Natural killer cell (primary cell): ENCODE measurements at regions not wholly inside any gene's neighbourhood (a gene's known extent, or its start where the extent isn't known, plus 50 kb on each side); places are given as distances from the start of the nearest gene placed in this dataset.

Experiments used
- ATAC-seq, 3 donors: fragments of 150-1000 bp in 2 of 3; fragments of 200-7000 bp in 1 of 3; cut with Tn5 transposase; 1 replicate in 1 of 3; 2 replicates in 2 of 3; pipeline ENCODE4 v1.10.0; 2021; ENCODE audit warnings: mild to moderate bottlenecking in 2 of 3, moderate library complexity in 2 of 3
- DNase-seq, 2 donors: peaks; one replicate each; pipeline versions ENCODE4 v3.0.0 to v3.0.0-alpha.2; 2013 to 2021; ENCODE audit warnings: mixed read lengths in 1 of 2
- H3K27ac ChIP-seq: one replicate; pipeline ENCODE4 v1.5.1; 2013; ENCODE audit warnings: mild to moderate bottlenecking, low read length
- H3K27me3 ChIP-seq: one replicate; pipeline ENCODE4 v1.6.1; 2013; ENCODE audit warnings: low read length; ENCODE audit not compliant: control insufficient read depth, insufficient read depth
- H3K36me3 ChIP-seq: one replicate; pipeline ENCODE4 v1.6.1; 2013; ENCODE audit warnings: low read length; ENCODE audit not compliant: control insufficient read depth, insufficient read depth
- H3K4me1 ChIP-seq: one replicate; pipeline ENCODE4 v1.6.1; 2013; ENCODE audit warnings: low read length; ENCODE audit not compliant: control insufficient read depth, insufficient read depth
- H3K4me3 ChIP-seq: one replicate; pipeline ENCODE4 v1.5.1; 2013; ENCODE audit warnings: low read length
- H3K9me3 ChIP-seq: one replicate; pipeline ENCODE4 v1.6.1; 2013; ENCODE audit warnings: low read length; ENCODE audit not compliant: control insufficient read depth, insufficient read depth
- H3K27ac Mint-ChIP-seq, 2 donors: one replicate each; pipeline ENCODE4 v1.8.0; 2022; ENCODE audit warnings: mild to moderate bottlenecking in 2 of 2, mixed read lengths in 2 of 2, moderate library complexity in 1 of 2
- H3K27me3 Mint-ChIP-seq, 2 donors: one replicate each; pipeline ENCODE4 v1.8.0; 2022; ENCODE audit warnings: low read depth in 2 of 2, mixed read lengths in 2 of 2
- H3K36me3 Mint-ChIP-seq: one replicate; pipeline ENCODE4 v1.8.0; 2022; ENCODE audit warnings: mixed read lengths
- H3K4me1 Mint-ChIP-seq, 2 donors: one replicate each; pipeline ENCODE4 v1.8.0; 2022; ENCODE audit warnings: mixed read lengths in 2 of 2
- H3K4me3 Mint-ChIP-seq: one replicate; pipeline ENCODE4 v1.8.0; 2022; ENCODE audit warnings: mild to moderate bottlenecking, moderate library complexity, mixed read lengths
- H3K9me3 Mint-ChIP-seq, 2 donors: one replicate each; pipeline ENCODE4 v1.8.0; 2022; ENCODE audit warnings: mixed read lengths in 2 of 2
- WGBS: methylation state at CpG from one replicate; pipeline ENCODE4 v1.1.7; 2013; ENCODE audit warnings: missing lambda C conversion rate; ENCODE audit not compliant: insufficient coverage; 5-methylcytosine and 5-hydroxymethylcytosine counted together
- intact Hi-C: fragments of 100-400 bp; cut with micrococcal nuclease; formaldehyde crosslinking; loops from one replicate; pipeline ENCODE4 v1.14.2; 2022
- TF ChIP-seq, protein P1 (sequence below): fragments of 200-600 bp; IDR thresholded peaks from one replicate; pipeline ENCODE4 v1.8.0; 2022; ENCODE audit warnings: antibody characterized with exemption

DNA sequence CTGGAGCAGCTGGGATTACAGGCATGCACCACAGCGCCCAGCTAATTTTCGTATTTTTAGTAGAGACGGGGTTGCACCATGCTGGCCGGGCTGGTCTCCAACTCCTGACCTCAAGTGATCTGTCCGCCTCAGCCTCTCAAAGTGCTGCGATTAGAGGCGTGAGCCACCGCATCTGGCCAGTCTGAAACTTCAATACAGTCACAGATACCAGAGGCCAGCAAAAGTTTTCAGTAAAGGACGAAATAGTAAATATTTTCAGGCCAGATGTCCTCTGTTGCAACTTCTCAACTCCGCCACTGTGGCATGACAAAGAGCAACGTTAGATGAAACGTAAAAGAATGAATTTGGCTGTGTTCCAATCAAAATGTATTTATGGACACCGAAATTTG, 403.6 kb downstream of the MN1 start:
- H3K27ac Mint-ChIP-seq, result no peak overlapping the region
- Histone ChIP-seq H3K36me3 (no peaks in the 10 kb centered on the region), H3K9me3 (no peaks in the 10 kb centered on the region), H3K4me1 (no peaks in the 10 kb centered on the region), H3K27me3 (no peaks in the 10 kb centered on the region), H3K4me3 (no peak overlapping the region), H3K27ac (no peak overlapping the region)
- H3K27me3 Mint-ChIP-seq, result peaks cover 0 to 8% of the 10 kb centered on the region in 2 donors
- H3K36me3 Mint-ChIP-seq, result no peaks in the 10 kb centered on the region
- ATAC-seq (no peak), DNase-seq (no peak)
- TF ChIP-seq, protein P1, sequence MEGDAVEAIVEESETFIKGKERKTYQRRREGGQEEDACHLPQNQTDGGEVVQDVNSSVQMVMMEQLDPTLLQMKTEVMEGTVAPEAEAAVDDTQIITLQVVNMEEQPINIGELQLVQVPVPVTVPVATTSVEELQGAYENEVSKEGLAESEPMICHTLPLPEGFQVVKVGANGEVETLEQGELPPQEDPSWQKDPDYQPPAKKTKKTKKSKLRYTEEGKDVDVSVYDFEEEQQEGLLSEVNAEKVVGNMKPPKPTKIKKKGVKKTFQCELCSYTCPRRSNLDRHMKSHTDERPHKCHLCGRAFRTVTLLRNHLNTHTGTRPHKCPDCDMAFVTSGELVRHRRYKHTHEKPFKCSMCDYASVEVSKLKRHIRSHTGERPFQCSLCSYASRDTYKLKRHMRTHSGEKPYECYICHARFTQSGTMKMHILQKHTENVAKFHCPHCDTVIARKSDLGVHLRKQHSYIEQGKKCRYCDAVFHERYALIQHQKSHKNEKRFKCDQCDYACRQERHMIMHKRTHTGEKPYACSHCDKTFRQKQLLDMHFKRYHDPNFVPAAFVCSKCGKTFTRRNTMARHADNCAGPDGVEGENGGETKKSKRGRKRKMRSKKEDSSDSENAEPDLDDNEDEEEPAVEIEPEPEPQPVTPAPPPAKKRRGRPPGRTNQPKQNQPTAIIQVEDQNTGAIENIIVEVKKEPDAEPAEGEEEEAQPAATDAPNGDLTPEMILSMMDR, result no peak
- intact Hi-C loops, result no loop called here
- no peaks in the 10 kb centered on the region for H3K4me1 Mint-ChIP-seq
- H3K4me3 Mint-ChIP-seq, result no peak overlapping the region
- 84% methylated on average over 12 of the region's 13 CpGs for WGBS
- H3K9me3 Mint-ChIP-seq, result peaks cover 0 to 5% of the 10 kb centered on the region in 2 donors

DNA sequence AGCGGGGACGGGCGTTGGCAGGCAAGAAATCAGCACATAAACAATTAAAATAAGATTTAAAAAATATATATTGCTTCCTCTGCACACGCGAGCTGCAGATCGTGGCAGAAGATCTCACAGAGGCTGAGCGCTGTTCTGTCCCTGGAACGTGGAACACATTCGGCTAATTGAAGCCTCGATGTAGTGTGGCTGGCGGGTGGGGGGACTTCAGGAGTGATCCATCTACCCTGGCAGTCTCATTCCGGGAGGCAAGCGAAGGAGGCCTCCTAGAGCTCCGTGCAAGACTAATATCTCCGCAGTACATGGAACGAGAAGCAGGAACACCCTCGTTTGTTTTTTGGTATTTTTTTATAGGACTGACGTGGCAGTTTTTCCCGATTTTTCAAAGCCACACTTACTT, 402.4 kb downstream of the MN1 start:
- Histone ChIP-seq H3K4me3 (no peak overlapping the region), H3K27ac (no peak overlapping the region), H3K4me1 (no peaks in the 10 kb centered on the region), H3K36me3 (no peaks in the 10 kb centered on the region), H3K9me3 (no peaks in the 10 kb centered on the region), H3K27me3 (no peaks in the 10 kb centered on the region)
- Mint-ChIP-seq H3K4me1 (no peaks in the 10 kb centered on the region), H3K27ac (no peak overlapping the region), H3K4me3 (no peak overlapping the region), H3K36me3 (no peaks in the 10 kb centered on the region), H3K9me3 (peaks cover 0 to 5% of the 10 kb centered on the region in 2 donors), H3K27me3 (peaks cover 0 to 8% of the 10 kb centered on the region in 2 donors)
- TF ChIP-seq, protein P1, result no peak
- WGBS, result 60% methylated on average over 17 of the region's 19 CpGs
- intact Hi-C loops, result no loop called here
- no peak for ATAC-seq
- DNase-seq, result no peak

DNA sequence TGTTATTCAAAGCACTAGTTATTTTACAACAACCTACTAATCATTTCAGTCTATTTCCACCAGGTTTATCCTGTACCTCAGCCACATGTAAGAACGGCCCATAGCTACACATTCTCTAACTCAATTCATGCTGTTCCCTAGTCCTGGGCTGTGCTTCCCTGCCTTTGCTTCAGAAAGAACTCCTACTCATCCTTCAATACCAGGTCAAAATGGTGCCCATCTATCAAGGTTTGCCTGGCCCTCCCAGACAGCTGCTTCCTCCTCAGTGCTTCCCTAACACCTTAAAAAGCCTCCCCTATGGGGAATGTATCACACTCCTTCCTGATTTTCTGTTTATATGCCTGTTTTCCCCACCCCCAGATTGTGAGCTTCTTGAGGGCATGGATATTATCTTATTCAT, 400.7 kb downstream of the MN1 start:
- H3K4me3 Mint-ChIP-seq, result no peak overlapping the region
- no peaks in the 10 kb centered on the region for H3K4me1 Mint-ChIP-seq
- TF ChIP-seq, protein P1, result no peak
- WGBS, result 3% methylated on average over 1 of the region's 1 CpG
- intact Hi-C loops, result no loop called here
- DNase-seq, result no peak
- ATAC-seq, result no peak
- no peaks in the 10 kb centered on the region for H3K36me3 ChIP-seq
- H3K4me1 ChIP-seq, result no peaks in the 10 kb centered on the region
- H3K4me3 ChIP-seq, result no peak overlapping the region
- no peaks in the 10 kb centered on the region for H3K9me3 Mint-ChIP-seq
- H3K36me3 Mint-ChIP-seq, result no peaks in the 10 kb centered on the region
- H3K27ac Mint-ChIP-seq, result no peak overlapping the region
- H3K27ac ChIP-seq, result no peak overlapping the region
- H3K27me3 ChIP-seq, result no peaks in the 10 kb centered on the region
- no peaks in the 10 kb centered on the region for H3K9me3 ChIP-seq
- H3K27me3 Mint-ChIP-seq, result peaks cover 0 to 10% of the 10 kb centered on the region in 2 donors

DNA sequence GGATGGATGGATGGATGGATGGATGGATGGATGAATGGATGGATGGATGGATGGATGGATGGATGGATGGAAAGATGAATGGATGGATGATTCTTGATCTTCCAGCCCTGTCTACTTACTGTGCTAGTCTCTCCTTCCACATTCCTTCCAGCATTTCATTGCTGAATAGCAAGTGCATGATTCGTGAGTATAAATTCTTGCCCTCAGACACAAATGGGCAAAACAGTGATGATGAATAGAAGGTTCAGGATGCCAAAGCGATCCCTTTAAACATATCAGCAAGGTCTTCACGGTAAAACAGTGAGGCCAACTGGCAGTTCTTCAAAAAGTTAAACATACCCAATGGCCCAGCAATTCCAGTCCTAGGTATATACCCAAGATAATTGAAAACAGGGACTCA, 400.2 kb downstream of the MN1 start:
- Mint-ChIP-seq H3K4me1 (no peaks in the 10 kb centered on the region), H3K27me3 (peaks cover 0 to 10% of the 10 kb centered on the region in 2 donors), H3K4me3 (no peak overlapping the region), H3K9me3 (no peaks in the 10 kb centered on the region), H3K27ac (no peak overlapping the region), H3K36me3 (no peaks in the 10 kb centered on the region)
- DNase-seq (no peak), ATAC-seq (no peak)
- Histone ChIP-seq H3K27me3 (no peaks in the 10 kb centered on the region), H3K4me3 (no peak overlapping the region), H3K36me3 (no peaks in the 10 kb centered on the region), H3K27ac (no peak overlapping the region), H3K4me1 (no peaks in the 10 kb centered on the region), H3K9me3 (no peaks in the 10 kb centered on the region)
- WGBS, result 74% methylated on average over 2 of the region's 3 CpGs
- intact Hi-C loops, result no loop called here
- TF ChIP-seq, protein P1, result no peak
